ENCODE measurements at regions not wholly inside any gene's neighbourhood (a gene's known extent, or its start where the extent isn't known, plus 50 kb on each side); places are given as distances from the start of the nearest gene placed in this dataset.

GRCh38 chr6:221531-222349 lies 70.5 kb upstream of the DUSP22 start:
- DNase-seq (ENCODE audit: low spot score): no peak
- in situ Hi-C loops (cut with HindIII; ENCODE audit: low sequenced_read_pairs): no loop called here

- in situ Hi-C loops (cut with HindIII; ENCODE audit: low sequenced_read_pairs): no loop called here
- no peak for DNase-seq (ENCODE audit: low spot score)
Observed at GRCh38 chr6:222468-222867, 69.8 kb upstream of the DUSP22 start.

- DNase-seq (ENCODE audit: low spot score): no peak
- in situ Hi-C loops (cut with HindIII; ENCODE audit: low sequenced_read_pairs): no loop called here
Observed at GRCh38 chr6:223136-223535, 69.2 kb upstream of the DUSP22 start.

GRCh38 chr6:223763-224162 lies 68.5 kb upstream of the DUSP22 start:
- no peak for DNase-seq (ENCODE audit: low spot score)
- in situ Hi-C loops (cut with HindIII; ENCODE audit: low sequenced_read_pairs): no loop called here

- no peak for DNase-seq (ENCODE audit: low spot score)
- in situ Hi-C loops (cut with HindIII; ENCODE audit: low sequenced_read_pairs): no loop called here
Observed at GRCh38 chr6:224350-224749, 67.9 kb upstream of the DUSP22 start.

- no peak for DNase-seq (ENCODE audit: low spot score)
- in situ Hi-C loops (cut with HindIII; ENCODE audit: low sequenced_read_pairs): no loop called here
Observed at GRCh38 chr6:225121-225721, 67.1 kb upstream of the DUSP22 start.

GRCh38 chr6:225907-226306 lies 66.4 kb upstream of the DUSP22 start:
- in situ Hi-C loops (cut with HindIII; ENCODE audit: low sequenced_read_pairs): no loop called here

GRCh38 chr6:226516-227073 lies 65.7 kb upstream of the DUSP22 start:
- in situ Hi-C loops (cut with HindIII; ENCODE audit: low sequenced_read_pairs): no loop called here
- DNase-seq (ENCODE audit: low spot score): no peak

More at GRCh38 chr6:225907-226306, 66.4 kb upstream of the DUSP22 start:
- no peak for DNase-seq (ENCODE audit: low spot score)

- DNase-seq (ENCODE audit: low spot score): no peak
- in situ Hi-C loops (cut with HindIII; ENCODE audit: low sequenced_read_pairs): no loop called here
Observed at GRCh38 chr6:227074-227782, 65.1 kb upstream of the DUSP22 start.

- in situ Hi-C loops (cut with HindIII; ENCODE audit: low sequenced_read_pairs): no loop called here
- no peak for DNase-seq (ENCODE audit: low spot score)
Observed at GRCh38 chr6:227812-228338, 64.4 kb upstream of the DUSP22 start.

GRCh38 chr6:228881-229651 lies 63.2 kb upstream of the DUSP22 start:
- no peak for DNase-seq (ENCODE audit: low spot score)
- in situ Hi-C loops (cut with HindIII; ENCODE audit: low sequenced_read_pairs): no loop called here

- DNase-seq (ENCODE audit: low spot score): no peak
- in situ Hi-C loops (cut with HindIII; ENCODE audit: low sequenced_read_pairs): no loop called here
Observed at GRCh38 chr6:231779-232178, 60.5 kb upstream of the DUSP22 start.

- no peak for DNase-seq (ENCODE audit: low spot score)
- in situ Hi-C loops (cut with HindIII; ENCODE audit: low sequenced_read_pairs): no loop called here
Observed at GRCh38 chr6:232982-233640, 59.2 kb upstream of the DUSP22 start.

- in situ Hi-C loops (cut with HindIII; ENCODE audit: low sequenced_read_pairs): no loop called here
- no peak for DNase-seq (ENCODE audit: low spot score)
Observed at GRCh38 chr6:234706-235372, 57.4 kb upstream of the DUSP22 start.

GRCh38 chr6:235763-236360 lies 56.4 kb upstream of the DUSP22 start:
- in situ Hi-C loops (cut with HindIII; ENCODE audit: low sequenced_read_pairs): no loop called here
- DNase-seq (ENCODE audit: low spot score): no peak

- in situ Hi-C loops (cut with HindIII; ENCODE audit: low sequenced_read_pairs): no loop called here
- DNase-seq (ENCODE audit: low spot score): no peak
Observed at GRCh38 chr6:236519-236918, 55.8 kb upstream of the DUSP22 start.

GRCh38 chr6:240151-240550 lies 52.1 kb upstream of the DUSP22 start:
- in situ Hi-C loops (cut with HindIII; ENCODE audit: low sequenced_read_pairs): no loop called here
- no peak for DNase-seq (ENCODE audit: low spot score)
